ENCODE measurements at regions not wholly inside any gene's neighbourhood (a gene's known extent, or its start where the extent isn't known, plus 50 kb on each side); places are given as distances from the start of the nearest gene placed in this dataset.

DNA sequence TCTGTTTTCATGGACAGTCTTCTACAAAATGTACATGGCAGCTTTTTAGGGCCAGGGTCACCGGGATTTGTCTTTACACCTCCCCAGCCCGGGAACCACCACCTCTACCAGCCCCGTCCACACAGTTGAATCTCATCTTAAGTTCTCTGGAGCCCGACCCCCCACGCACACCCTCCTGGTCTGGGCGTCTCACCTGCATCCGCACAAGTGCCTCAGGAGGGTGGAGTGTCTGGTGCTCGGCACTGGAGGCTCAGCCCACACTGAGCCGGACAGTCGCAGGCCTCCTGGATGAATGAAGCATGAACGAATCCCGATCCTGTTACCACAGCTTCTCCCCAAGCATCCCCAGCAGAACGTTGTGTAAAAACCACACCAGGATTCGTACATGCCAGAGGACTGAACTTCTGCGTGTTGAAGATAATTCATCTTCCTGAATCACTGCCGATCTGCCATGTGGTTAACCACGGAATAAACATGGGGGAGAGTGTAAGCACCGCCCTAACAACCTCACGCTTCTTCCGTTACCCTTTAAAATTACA is 162.0 kb downstream of the RTP5 start:
- TF ChIP-seq ZC3H11A (IDR thresholded peaks at IDR 0.05) (no peak), EHMT2 (IDR thresholded peaks at IDR 0.05; ENCODE audit: low read depth) (no peak), MAZ (IDR thresholded peaks at IDR 0.05; ENCODE audit: borderline replicate concordance, low read depth, low read length) (no peak), ZSCAN20 (CRISPR knock-in tag; IDR thresholded peaks at IDR 0.05) (no peak)
- TF ChIP-seq, protein P1, sequence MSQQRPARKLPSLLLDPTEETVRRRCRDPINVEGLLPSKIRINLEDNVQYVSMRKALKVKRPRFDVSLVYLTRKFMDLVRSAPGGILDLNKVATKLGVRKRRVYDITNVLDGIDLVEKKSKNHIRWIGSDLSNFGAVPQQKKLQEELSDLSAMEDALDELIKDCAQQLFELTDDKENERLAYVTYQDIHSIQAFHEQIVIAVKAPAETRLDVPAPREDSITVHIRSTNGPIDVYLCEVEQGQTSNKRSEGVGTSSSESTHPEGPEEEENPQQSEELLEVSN (IDR thresholded peaks at IDR 0.05; ENCODE audit: borderline replicate concordance, low read depth), result no peak
- 47% methylated on average over 19 of the region's 20 CpGs for WGBS (ENCODE audit: missing lambda C conversion rate)
- Histone ChIP-seq H3K4me1 (no peaks in the 10 kb centered on the region), H3K27ac (no peak overlapping the region), H3K4me3 (no peak overlapping the region), H3K4me2 (no peak overlapping the region), H3K9me3 (no peaks in the 10 kb centered on the region)
- DNase-seq (ENCODE audit: low read depth in 1 of 2, low spot score in 1 of 2) (no peak), FAIRE-seq (no peak), ATAC-seq (no peak; a peak in 1 of 6 replicates)
- ChIA-PET CTCF (no interaction called here), POLR2A (no interaction called here)

DNA sequence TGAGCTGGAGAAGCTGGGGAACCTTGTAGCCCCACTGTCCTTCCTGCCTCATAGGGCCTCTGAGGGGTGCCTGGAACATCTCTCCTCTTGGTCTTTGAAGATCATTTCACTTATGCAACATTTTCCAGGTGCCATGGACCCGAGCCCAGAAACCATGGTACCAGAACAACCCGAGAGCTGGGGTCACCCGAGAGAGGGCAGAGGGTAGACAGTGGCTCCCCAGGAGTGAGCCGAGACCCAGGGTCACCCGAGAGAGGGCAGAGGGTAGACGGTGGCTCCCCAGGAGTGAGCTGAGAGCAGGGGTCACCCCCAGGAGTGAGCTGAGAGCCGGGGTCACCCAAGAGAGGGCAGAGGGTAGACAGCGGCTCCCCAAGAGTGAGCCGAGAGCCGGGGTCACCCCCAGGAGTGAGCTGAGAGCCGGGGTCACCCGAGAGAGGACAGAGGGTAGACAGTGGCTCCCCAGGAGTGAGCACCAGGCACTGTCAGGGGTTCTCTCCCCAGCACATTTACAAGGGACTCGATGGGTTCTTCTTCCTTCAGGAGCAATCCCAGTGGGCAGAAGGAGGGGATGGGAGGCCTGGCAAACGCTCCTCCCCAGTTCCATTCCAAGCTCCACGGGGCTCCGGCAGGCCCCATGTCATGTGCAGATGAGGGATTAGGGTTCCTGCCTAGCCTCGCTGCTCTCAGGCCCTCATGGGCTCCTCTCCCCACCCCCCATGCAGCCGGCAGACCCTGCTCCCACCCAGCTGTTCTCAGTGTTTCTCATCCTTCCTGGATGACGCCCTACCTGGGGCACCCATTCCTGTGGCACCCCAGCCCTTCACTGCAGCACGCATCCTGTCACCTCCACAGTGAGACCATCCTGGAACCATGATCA is 163.5 kb downstream of the RTP5 start:
- Histone ChIP-seq H3K4me2 (no peak overlapping the region), H3K9me3 (no peaks in the 10 kb centered on the region), H3K4me3 (no peak overlapping the region), H3K4me1 (no peaks in the 10 kb centered on the region), H3K27ac (no peak overlapping the region)
- FAIRE-seq (no peak), DNase-seq (ENCODE audit: low read depth in 1 of 2, low spot score in 1 of 2) (no peak), ATAC-seq (no peak)
- ChIA-PET POLR2A (no interaction called here), CTCF (interaction anchor here (1.7 kb wide), 1 partner anchor 82 kb away, joined by 5 read pairs; no protein-coding TSS in a partner anchor)
- TF ChIP-seq NR3C1 (IDR thresholded peaks at IDR 0.05) (no peak), CBX2 (IDR thresholded peaks at IDR 0.05; ENCODE audit: borderline replicate concordance, low read depth) (no peak), CHD2 (IDR thresholded peaks at IDR 0.05; ENCODE audit: low read length, partially characterized antibody) (no peak), FOSL2 (IDR thresholded peaks at IDR 0.05) (no peak), FOSL2 (CRISPR knock-in tag; IDR thresholded peaks at IDR 0.05) (no peak), ZC3H11A (IDR thresholded peaks at IDR 0.05) (no peak)
- WGBS (ENCODE audit: missing lambda C conversion rate), result 36% methylated on average over 13 of the region's 20 CpGs

DNA sequence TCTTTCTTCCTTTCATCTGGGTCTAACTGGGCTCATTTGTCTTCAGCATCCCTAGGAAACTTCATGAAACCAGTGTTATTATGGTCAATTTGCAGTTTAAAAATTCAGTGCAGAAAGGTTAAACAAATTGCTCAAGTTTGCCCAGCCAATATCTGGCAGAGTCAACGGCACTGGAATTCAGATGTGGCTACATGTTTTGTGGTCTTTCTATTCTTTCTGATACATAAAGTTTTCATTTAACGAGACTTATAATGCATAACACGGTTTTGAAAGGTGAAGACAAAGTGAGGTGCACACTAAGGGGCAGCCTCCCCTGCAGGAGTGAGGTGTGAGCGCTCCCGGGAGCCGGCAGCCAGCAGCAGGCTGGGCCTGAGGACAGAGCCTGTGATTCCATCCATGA is 164.6 kb downstream of the RTP5 start:
- no peak for FAIRE-seq
- TF ChIP-seq EHMT2 (IDR thresholded peaks at IDR 0.05; ENCODE audit: low read depth) (no peak), FOSB (CRISPR knock-in tag; IDR thresholded peaks at IDR 0.05) (no peak), MAFK (IDR thresholded peaks at IDR 0.05; ENCODE audit: partially characterized antibody) (no peak), CHD2 (IDR thresholded peaks at IDR 0.05; ENCODE audit: low read length, partially characterized antibody) (no peak), PHF8 (IDR thresholded peaks at IDR 0.05; ENCODE audit: borderline replicate concordance, low read depth) (no peak), GATA3 (IDR thresholded peaks at IDR 0.05; ENCODE audit: borderline replicate concordance) (no peak), CHD4 (IDR thresholded peaks at IDR 0.05; ENCODE audit: borderline replicate concordance) (no peak), EHF (CRISPR knock-in tag; IDR thresholded peaks at IDR 0.05) (no peak), FOSL2 (IDR thresholded peaks at IDR 0.05) (no peak), FOSL2 (CRISPR knock-in tag; IDR thresholded peaks at IDR 0.05) (no peak), HEYL (CRISPR knock-in tag; IDR thresholded peaks at IDR 0.05) (no peak), HOXA7 (CRISPR knock-in tag; IDR thresholded peaks at IDR 0.05) (no peak), FOXS1 (CRISPR knock-in tag; IDR thresholded peaks at IDR 0.05) (no peak), HOXB13 (CRISPR knock-in tag; IDR thresholded peaks at IDR 0.05; ENCODE audit: low read depth) (no peak), TP53 (CRISPR knock-in tag; IDR thresholded peaks at IDR 0.05) (no peak)
- TF ChIP-seq, protein P2, sequence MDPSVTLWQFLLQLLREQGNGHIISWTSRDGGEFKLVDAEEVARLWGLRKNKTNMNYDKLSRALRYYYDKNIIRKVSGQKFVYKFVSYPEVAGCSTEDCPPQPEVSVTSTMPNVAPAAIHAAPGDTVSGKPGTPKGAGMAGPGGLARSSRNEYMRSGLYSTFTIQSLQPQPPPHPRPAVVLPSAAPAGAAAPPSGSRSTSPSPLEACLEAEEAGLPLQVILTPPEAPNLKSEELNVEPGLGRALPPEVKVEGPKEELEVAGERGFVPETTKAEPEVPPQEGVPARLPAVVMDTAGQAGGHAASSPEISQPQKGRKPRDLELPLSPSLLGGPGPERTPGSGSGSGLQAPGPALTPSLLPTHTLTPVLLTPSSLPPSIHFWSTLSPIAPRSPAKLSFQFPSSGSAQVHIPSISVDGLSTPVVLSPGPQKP (IDR thresholded peaks at IDR 0.05; ENCODE audit: low read depth, low read length), result no peak
- TF ChIP-seq, protein P3, sequence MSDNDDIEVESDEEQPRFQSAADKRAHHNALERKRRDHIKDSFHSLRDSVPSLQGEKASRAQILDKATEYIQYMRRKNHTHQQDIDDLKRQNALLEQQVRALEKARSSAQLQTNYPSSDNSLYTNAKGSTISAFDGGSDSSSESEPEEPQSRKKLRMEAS (IDR thresholded peaks at IDR 0.05), result no peak
- WGBS (ENCODE audit: missing lambda C conversion rate), result 61% methylated on average over 6 of the region's 6 CpGs
- no peak overlapping the region for H3K27ac ChIP-seq
- no peak overlapping the region for H3K4me3 ChIP-seq
- DNase-seq (ENCODE audit: low read depth in 1 of 2, low spot score in 1 of 2), result no peak
- POLR2A ChIA-PET, result no interaction called here
- no peaks in the 10 kb centered on the region for H3K4me1 ChIP-seq
- no peak overlapping the region for H3K4me2 ChIP-seq
- CTCF ChIA-PET, result no interaction called here
- H3K9me3 ChIP-seq, result no peaks in the 10 kb centered on the region
- no peak for ATAC-seq

Measured in A549 (cell line).